ENCODE measurements at regions not wholly inside any gene's neighbourhood (a gene's known extent, or its start where the extent isn't known, plus 50 kb on each side); places are given as distances from the start of the nearest gene placed in this dataset.
A peak's percentile ranks its signal among the peaks of the same experiment; 100 is the strongest.
"Not testable (repeated sequence)": the region's sequence is repeated elsewhere in the genome, so short reads cannot be mapped to it uniquely, and the experiment has no call there.

- no peak for DNase-seq
Observed at GRCh38 chr18:62629031-62629430, 86.3 kb upstream of the PHLPP1 start.

GRCh38 chr18:62631173-62631572 is 84.2 kb upstream of the PHLPP1 start:
- no peak for DNase-seq

- no peak for DNase-seq
Observed at GRCh38 chr18:62632788-62633455, 82.4 kb upstream of the PHLPP1 start.

- no peak for DNase-seq
Observed at GRCh38 chr18:62634458-62634857, 80.9 kb upstream of the PHLPP1 start.

GRCh38 chr18:62634979-62635630 is 80.2 kb upstream of the PHLPP1 start:
- DNase-seq = no peak

GRCh38 chr18:62637403-62637802 is 77.9 kb upstream of the PHLPP1 start:
- DNase-seq = no peak

- peak; percentile 48 for DNase-seq
Observed at GRCh38 chr18:62637807-62638687, 77.3 kb upstream of the PHLPP1 start.

GRCh38 chr18:62643181-62643580 is 72.2 kb upstream of the PHLPP1 start:
- no peak for DNase-seq

GRCh38 chr18:62644773-62645172 is 70.6 kb upstream of the PHLPP1 start:
- DNase-seq = no peak

GRCh38 chr18:62647179-62647578 is 68.2 kb upstream of the PHLPP1 start:
- no peak for DNase-seq

- no peak for DNase-seq
Observed at GRCh38 chr18:62648045-62648678, 67.2 kb upstream of the PHLPP1 start.

- no peak for DNase-seq
Observed at GRCh38 chr18:62651276-62652056, 63.9 kb upstream of the PHLPP1 start.

GRCh38 chr18:62652057-62652629 is 63.2 kb upstream of the PHLPP1 start:
- not testable (repeated sequence) for DNase-seq

- DNase-seq = no peak
Observed at GRCh38 chr18:62655520-62656219, 59.7 kb upstream of the PHLPP1 start.

- no peak for DNase-seq
Observed at GRCh38 chr18:62658028-62658427, 57.3 kb upstream of the PHLPP1 start.

- DNase-seq = no peak
Observed at GRCh38 chr18:62659698-62660097, 55.6 kb upstream of the PHLPP1 start.

GRCh38 chr18:62660691-62661090 is 54.6 kb upstream of the PHLPP1 start:
- DNase-seq = no peak

- no peak for DNase-seq
Observed at GRCh38 chr18:62663731-62664336, 51.5 kb upstream of the PHLPP1 start.

- no peak for DNase-seq
Observed at GRCh38 chr18:62664414-62664813, 50.9 kb upstream of the PHLPP1 start.

GRCh38 chr18:62665188-62665587 is 50.2 kb upstream of the PHLPP1 start:
- no peak for DNase-seq
